A549 (cell line): ENCODE measurements at regions not wholly inside any gene's neighbourhood (a gene's known extent, or its start where the extent isn't known, plus 50 kb on each side); places are given as distances from the start of the nearest gene placed in this dataset.

Experiments
- ATAC-seq, 2 experiments: fragments of 200-7000 bp in 1 of 2; fragments of >200 bp in 1 of 2; cut with Nextera tagmentation in 1 of 2; cut with Tn5 transposase in 1 of 2; 3 replicates each; pipeline versions ENCODE4 v1.8.0 to v1.9.1; 2018 to 2020; ENCODE audit warnings: mild to moderate bottlenecking in 1 of 2, moderate library complexity in 1 of 2
- CTCF ChIA-PET: fragments of 300-600 bp; sonication (Branson Sonifier 250); formaldehyde crosslinking; extraction: SDS; loops from one replicate; lab custom pipeline; 2021; ENCODE audit warnings: antibody characterized with exemption, inconsistent platforms; lab: Yijun Ruan, JAX
- POLR2A ChIA-PET: fragments of 350-600 bp; formaldehyde crosslinking; extraction: SDS; loops from one replicate; lab custom pipeline; 2021; ENCODE audit warnings: antibody characterized with exemption, inconsistent platforms; lab: Yijun Ruan, JAX
- DNase-seq, 2 experiments: peaks; one replicate each; pipeline versions ENCODE4 v3.0.0 to v3.0.0-alpha.2; 2011 to 2016; ENCODE audit warnings: low read depth in 1 of 2, low spot score in 1 of 2
- FAIRE-seq: peaks from 2 replicates; lab custom pipeline; 2011; peaks lifted over from hg19 to GRCh38; lab: Jason Lieb, UNC
- H3K27ac ChIP-seq, 2 experiments: fragments of >200 bp; sonication (Bioruptor Twin); formaldehyde crosslinking; 3 replicates each; pipeline ENCODE4 v1.5.1; 2016 to 2017
- H3K4me1 ChIP-seq: fragments of >200 bp; sonication (Bioruptor Twin); formaldehyde crosslinking; 3 replicates; pipeline ENCODE4 v1.6.1; 2016
- H3K4me2 ChIP-seq: fragments of >200 bp; sonication (Bioruptor Twin); formaldehyde crosslinking; 3 replicates; pipeline ENCODE4 v1.6.1; 2016
- H3K4me3 ChIP-seq: fragments of >200 bp; sonication (Bioruptor Twin); formaldehyde crosslinking; 3 replicates; pipeline ENCODE4 v1.5.1; 2016
- H3K9me3 ChIP-seq: fragments of >200 bp; sonication (Bioruptor Twin); formaldehyde crosslinking; 3 replicates; pipeline ENCODE4 v1.6.1; 2016
- CHD4 ChIP-seq: fragments of 200-600 bp; sonication (generic); IDR thresholded peaks from 2 replicates; pipeline ENCODE4 v1.6.1; 2016; ENCODE audit warnings: antibody characterized with exemption, mild to moderate bottlenecking, borderline replicate concordance
- EHMT2 ChIP-seq: fragments of 200-600 bp; sonication (generic); IDR thresholded peaks from 2 replicates; pipeline ENCODE4 v1.6.1; 2016; ENCODE audit warnings: antibody characterized with exemption, low read depth, mild to moderate bottlenecking, moderate library complexity
- EP300 ChIP-seq, 2 experiments: fragments of >200 bp; sonication (Bioruptor Twin); formaldehyde crosslinking; IDR thresholded peaks; 2 replicates in 1 of 2; 3 replicates in 1 of 2; pipeline ENCODE4 v1.6.1; 2016 to 2017
- FOSB ChIP-seq: fragments of 250-450 bp; sonication (Bioruptor Pico); IDR thresholded peaks from 2 replicates; pipeline ENCODE4 v1.5.0; 2020; ENCODE audit warnings: mild to moderate bottlenecking, moderate library complexity
- FOXS1 ChIP-seq: fragments of 250-450 bp; sonication (Bioruptor Pico); IDR thresholded peaks from 2 replicates; pipeline ENCODE4 v1.5.0; 2020; ENCODE audit warnings: mild to moderate bottlenecking, moderate library complexity
- HDAC2 ChIP-seq: fragments of 200-600 bp; sonication (generic); IDR thresholded peaks from 2 replicates; pipeline ENCODE4 v1.6.1; 2016
- HES2 ChIP-seq: fragments of >200 bp; sonication (Bioruptor Twin); formaldehyde crosslinking; IDR thresholded peaks from 2 replicates; pipeline ENCODE4 v1.6.1; 2016
- HEYL ChIP-seq: fragments of 250-450 bp; sonication (Bioruptor Pico); IDR thresholded peaks from 2 replicates; pipeline ENCODE4 v1.8.0; 2021; ENCODE audit warnings: mild to moderate bottlenecking, moderate library complexity
- HMGXB4 ChIP-seq: fragments of 250-450 bp; sonication (Bioruptor Pico); IDR thresholded peaks from 2 replicates; pipeline ENCODE4 v1.5.0; 2021; ENCODE audit warnings: mild to moderate bottlenecking, moderate library complexity, borderline replicate concordance
- HOXA7 ChIP-seq: fragments of 250-450 bp; sonication (Bioruptor Pico); IDR thresholded peaks from 2 replicates; pipeline ENCODE4 v1.5.0; 2020; ENCODE audit warnings: mild to moderate bottlenecking, moderate library complexity
- HOXB13 ChIP-seq: fragments of 250-450 bp; sonication (Bioruptor Pico); IDR thresholded peaks from 2 replicates; pipeline ENCODE4 v1.5.0; 2020; ENCODE audit warnings: low read depth, mild to moderate bottlenecking, moderate library complexity
- HOXB5 ChIP-seq: fragments of 250-450 bp; sonication (Bioruptor Pico); IDR thresholded peaks from 2 replicates; pipeline ENCODE4 v1.5.0; 2020; ENCODE audit warnings: mild to moderate bottlenecking, moderate library complexity
- JUNB ChIP-seq: fragments of >200 bp; sonication (Bioruptor Twin); formaldehyde crosslinking; IDR thresholded peaks from 2 replicates; pipeline ENCODE4 v1.6.1; 2016
- MAFK ChIP-seq: fragments of 450-650 bp; IDR thresholded peaks from 2 replicates; pipeline ENCODE4 v1.6.1; 2014; ENCODE audit not compliant: partially characterized antibody
- POLR2A ChIP-seq: IDR thresholded peaks from 2 replicates; pipeline ENCODE4 v1.6.1; 2012; ENCODE audit warnings: mild to moderate bottlenecking, low read length
- POLR2AphosphoS2 ChIP-seq: conservative IDR thresholded peaks from 2 replicates; pipeline ENCODE4 v1.6.1; 2012; ENCODE audit warnings: low read length, improper control_type of control experiment, inconsistent platforms
- RNF2 ChIP-seq: fragments of 200-600 bp; sonication (generic); IDR thresholded peaks from 2 replicates; pipeline ENCODE4 v1.6.1; 2016; ENCODE audit warnings: low read depth, mild to moderate bottlenecking, antibody characterized with exemption, moderate library complexity, borderline replicate concordance
- TP53 ChIP-seq: fragments of 250-450 bp; sonication (Bioruptor Pico); IDR thresholded peaks from 2 replicates; pipeline ENCODE4 v1.5.0; 2021; ENCODE audit warnings: mild to moderate bottlenecking, moderate library complexity
- USF2 ChIP-seq: fragments of 450-650 bp; IDR thresholded peaks from 2 replicates; pipeline ENCODE4 v1.6.1; 2014; ENCODE audit warnings: antibody characterized with exemption
- ZFP36 ChIP-seq: fragments of 450-650 bp; IDR thresholded peaks from 2 replicates; pipeline ENCODE4 v1.6.1; 2014; ENCODE audit warnings: borderline replicate concordance; ENCODE audit not compliant: partially characterized antibody
- WGBS: methylation state at CpG from one replicate; pipeline ENCODE4 v1.1.6; 2017; ENCODE audit errors: missing lambda C conversion rate; 5-methylcytosine and 5-hydroxymethylcytosine counted together

GRCh38 chr2:111707700-111708099, 176.3 kb downstream of the ANAPC1 start (continued):
- TF ChIP-seq HMGXB4 (no peak), POLR2A (no peak), FOSB (CRISPR knock-in tag) (no peak)
- TF ChIP-seq, all 56 proteins: peak for 0

DNA sequence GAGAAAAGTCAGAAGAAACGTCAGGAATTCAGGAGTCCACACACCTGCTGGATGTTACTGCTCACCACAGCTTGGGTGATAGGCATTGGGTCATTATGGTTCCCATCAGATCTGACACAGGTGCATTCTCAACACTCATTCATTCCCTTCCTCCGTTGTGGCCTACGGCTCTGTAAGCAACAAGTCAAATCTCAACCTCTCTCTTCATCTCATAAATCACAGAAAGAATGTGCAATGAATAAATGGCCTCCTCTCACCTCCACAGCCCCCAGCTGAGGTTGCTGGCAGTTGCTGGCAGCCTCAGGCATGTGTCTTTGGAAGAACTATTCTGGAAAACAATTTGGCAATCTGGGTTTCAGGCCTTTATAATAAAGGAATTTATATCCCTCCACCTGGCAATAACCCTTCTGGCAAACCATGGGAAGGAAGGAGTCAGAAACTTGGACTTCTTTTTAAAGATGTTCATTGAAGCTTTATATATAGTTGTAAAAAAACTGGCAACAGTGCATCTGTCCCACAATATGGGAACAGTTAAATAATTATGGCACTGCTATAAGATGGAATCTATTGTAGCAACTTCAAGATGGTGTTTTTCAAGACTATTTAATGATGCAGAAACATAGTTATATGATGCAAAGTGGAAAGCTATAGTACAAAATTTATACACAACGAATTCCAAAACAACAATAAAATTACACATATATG, 175.4 kb downstream of the ANAPC1 start:
- TF ChIP-seq CHD4 (no peak), FOSB (CRISPR knock-in tag) (no peak), POLR2AphosphoS2 (no peak), ZFP36 (no peak), HOXB5 (no peak), RNF2 (no peak), MAFK (no peak), USF2 (no peak), EP300 (IDR thresholded peaks at IDR 0.05) (no peak), HES2 (no peak), TP53 (no peak), HOXB13 (CRISPR knock-in tag) (no peak), HDAC2 (no peak), HEYL (CRISPR knock-in tag) (no peak)
- ChIA-PET CTCF (interaction anchor here (1.2 to 3.8 kb wide), 3 partner anchors 9 to 591 kb away, joined by 3 to 16 read pairs (median 9); no protein-coding TSS in a partner anchor), POLR2A (no interaction called here)
- Histone ChIP-seq H3K4me2 (no peak overlapping the region), H3K4me3 (no peak overlapping the region), H3K4me1 (peaks cover 32% of the 10 kb centered on the region), H3K9me3 (no peaks in the 10 kb centered on the region), H3K27ac (no peak overlapping the region)
- no peak for ATAC-seq
- DNase-seq, result no peak
- WGBS, result 72% methylated on average over 4 of the region's 4 CpGs
- no peak for FAIRE-seq

GRCh38 chr2:111709321-111709720, 174.7 kb downstream of the ANAPC1 start:
- Histone ChIP-seq H3K4me1 (peaks cover 25% of the 10 kb centered on the region), H3K4me2 (no peak overlapping the region), H3K9me3 (no peaks in the 10 kb centered on the region), H3K4me3 (no peak overlapping the region), H3K27ac (no peak overlapping the region)
- WGBS, result 78% methylated on average over 3 of the region's 3 CpGs
- ChIA-PET POLR2A (no interaction called here), CTCF (interaction anchor here (1.2 to 3.8 kb wide), 4 partner anchors 8 to 592 kb away, joined by 3 to 16 read pairs (median 7); no protein-coding TSS in a partner anchor)
- TF ChIP-seq RNF2, result no peak
- TF ChIP-seq HOXA7 (CRISPR knock-in tag), result no peak
- ATAC-seq (no peak), DNase-seq (no peak), FAIRE-seq (no peak)

- no peak for FAIRE-seq
- ChIA-PET POLR2A (no interaction called here), CTCF (interaction anchor here (1.2 to 3.8 kb wide), 4 partner anchors 7 to 593 kb away, joined by 3 to 16 read pairs (median 7); no protein-coding TSS in a partner anchor)
- Histone ChIP-seq H3K9me3 (no peaks in the 10 kb centered on the region), H3K4me3 (no peak overlapping the region), H3K4me2 (no peak overlapping the region), H3K27ac (no peak overlapping the region), H3K4me1 (peaks cover 17% of the 10 kb centered on the region)
- WGBS, result 66% methylated on average over 6 of the region's 6 CpGs
- no peak for TF ChIP-seq JUNB
- TF ChIP-seq EHMT2, result no peak
- no peak for TF ChIP-seq MAFK
- no peak for TF ChIP-seq RNF2
- TF ChIP-seq FOXS1, result no peak
- ATAC-seq, result no peak
- no peak for DNase-seq
Observed at GRCh38 chr2:111710085-111710484, 173.9 kb downstream of the ANAPC1 start.
